ENCODE measurements at regions not wholly inside any gene's neighbourhood (a gene's known extent, or its start where the extent isn't known, plus 50 kb on each side); places are given as distances from the start of the nearest gene placed in this dataset.

- FAIRE-seq (no peak), DNase-seq (ENCODE audit: low spot score in 2 of 2) (no peak)
Observed at GRCh38 chr1:73953586-73953985, 244.4 kb downstream of the LRRIQ3 start.

DNA sequence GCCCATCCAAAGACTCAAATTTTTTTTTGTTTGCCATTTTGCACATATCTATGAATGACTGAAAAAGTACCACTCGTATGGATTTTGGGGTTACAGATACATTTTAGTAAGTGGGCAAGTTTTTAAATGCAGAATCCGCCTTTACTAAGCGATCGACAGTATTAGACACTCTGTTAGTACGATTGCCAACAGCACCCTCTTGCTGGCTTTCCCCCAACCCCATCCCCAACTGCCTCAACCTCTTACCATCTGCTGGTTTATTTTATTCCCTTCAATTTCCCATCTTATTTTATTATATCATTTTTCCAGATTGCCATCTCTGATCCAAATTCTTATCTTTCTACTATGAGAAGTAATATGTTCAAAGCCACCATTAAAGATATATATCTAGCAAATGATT is 244.8 kb downstream of the LRRIQ3 start:
- DNase-seq (ENCODE audit: low spot score in 2 of 2) (no peak), FAIRE-seq (no peak)

DNA sequence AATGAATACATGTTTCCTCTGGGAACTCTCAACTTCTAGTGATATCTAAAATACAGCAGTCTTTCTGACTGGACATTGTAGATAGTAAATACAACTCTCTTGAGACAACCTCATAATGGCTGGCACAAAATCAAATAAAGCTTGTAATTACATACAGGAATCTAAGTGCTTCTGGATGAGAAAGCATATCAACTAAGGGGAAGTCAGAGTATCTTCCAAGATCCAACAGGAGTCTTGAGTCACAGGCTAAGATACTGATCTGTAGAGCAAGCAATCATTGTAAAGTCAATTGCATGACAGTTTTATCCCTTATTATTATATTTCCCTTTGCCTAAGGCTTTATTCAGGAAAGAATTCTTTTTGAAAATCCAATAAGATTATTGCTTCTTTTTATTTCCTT is 249.9 kb downstream of the LRRIQ3 start:
- no peak for FAIRE-seq
- DNase-seq (ENCODE audit: low spot score in 2 of 2) = no peak

- DNase-seq (ENCODE audit: low spot score in 2 of 2) (no peak), FAIRE-seq (no peak)
Observed at GRCh38 chr1:73947009-73947408, 251.0 kb downstream of the LRRIQ3 start.

DNA sequence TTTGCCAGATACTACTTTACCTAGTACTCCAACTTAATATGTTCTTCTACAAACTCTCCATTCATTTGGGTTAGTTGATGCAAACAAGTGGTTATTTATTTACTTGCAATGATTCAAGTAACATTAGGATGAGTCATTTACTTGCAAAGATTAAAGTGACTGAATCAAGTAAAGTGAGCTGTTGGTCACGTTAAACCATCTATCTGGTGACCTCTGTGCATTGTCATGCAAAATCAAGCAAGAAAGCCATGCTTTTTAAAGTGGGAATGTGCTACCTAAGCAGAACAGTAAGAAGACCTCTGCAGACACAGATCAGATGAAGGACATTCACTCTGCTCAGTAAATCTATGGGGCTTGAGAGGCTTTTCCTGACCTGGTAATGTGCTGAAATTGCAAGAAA is 254.7 kb downstream of the LRRIQ3 start:
- no peak for DNase-seq (ENCODE audit: low spot score in 2 of 2)

DNA sequence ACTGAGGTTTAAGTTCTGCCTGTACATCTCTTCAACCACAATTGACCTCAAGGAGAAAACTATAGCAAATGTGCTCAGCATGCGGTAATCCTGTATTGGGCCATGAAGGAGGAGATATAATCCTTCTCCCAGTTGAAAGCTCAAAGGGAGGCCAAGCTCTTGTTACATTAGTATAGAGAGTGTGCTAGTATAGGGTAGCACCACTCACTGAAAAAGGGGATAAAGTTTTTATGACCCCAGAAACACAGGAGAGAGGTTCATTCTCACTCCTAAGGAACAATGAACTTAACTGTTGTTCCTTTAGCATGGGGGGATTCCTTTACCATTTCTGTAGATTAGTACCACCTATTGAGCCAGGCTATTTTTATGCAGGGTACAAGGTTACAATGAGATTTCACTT is 267.7 kb downstream of the LRRIQ3 start:
- FAIRE-seq (no peak), DNase-seq (ENCODE audit: low spot score in 2 of 2) (no peak)

More for the DNA sequence above, 254.7 kb downstream of the LRRIQ3 start:
- FAIRE-seq = no peak

- FAIRE-seq (no peak), DNase-seq (ENCODE audit: low spot score in 2 of 2) (no peak)
Observed at GRCh38 chr1:73914951-73915350, 283.0 kb downstream of the LRRIQ3 start.

- DNase-seq (ENCODE audit: low spot score in 2 of 2) (no peak), FAIRE-seq (no peak)
Observed at GRCh38 chr1:73913025-73913424, 285.0 kb downstream of the LRRIQ3 start.

DNA sequence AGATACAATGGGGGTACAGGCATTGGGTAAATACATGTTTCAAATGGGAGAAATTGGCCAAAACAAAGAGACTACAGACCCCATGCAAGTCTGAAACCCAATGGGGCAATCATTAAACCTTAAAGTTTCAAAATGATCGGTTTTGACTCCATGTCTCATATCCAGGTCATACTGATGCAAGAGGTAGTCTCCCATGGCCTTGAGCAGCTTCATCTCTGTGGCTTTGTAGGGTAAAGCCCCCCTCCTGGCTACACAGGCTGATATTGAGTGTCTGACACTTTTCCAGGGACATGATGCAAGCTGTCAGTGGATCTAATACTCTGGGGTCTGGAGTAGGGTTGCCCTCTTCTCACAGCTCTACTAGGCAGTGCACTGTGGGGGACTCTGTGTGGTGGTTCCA is 286.1 kb downstream of the LRRIQ3 start:
- FAIRE-seq (no peak), DNase-seq (ENCODE audit: low spot score in 2 of 2) (no peak)

- no peak for FAIRE-seq
- no peak for DNase-seq (ENCODE audit: low spot score in 2 of 2)
Observed at GRCh38 chr1:73910466-73910865, 287.5 kb downstream of the LRRIQ3 start.

DNA sequence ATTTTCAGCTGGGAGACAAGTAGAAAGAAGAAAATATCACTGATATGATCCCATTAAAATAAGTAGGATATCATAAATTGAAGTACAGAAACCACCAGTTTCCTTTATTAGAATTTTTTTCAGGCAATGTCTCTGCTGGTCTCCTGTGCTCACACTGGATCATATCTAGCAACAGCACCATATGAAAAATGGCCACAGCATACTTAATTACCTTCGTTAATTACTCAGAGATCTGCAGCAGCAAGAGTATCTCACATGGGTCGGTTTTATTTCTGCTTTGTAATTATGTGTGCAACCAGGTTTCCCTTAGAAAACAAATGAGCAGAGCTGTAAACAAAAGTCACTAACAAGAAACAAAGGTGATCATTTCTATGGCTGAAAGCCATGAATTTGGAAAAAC is 287.9 kb downstream of the LRRIQ3 start:
- DNase-seq (ENCODE audit: low spot score in 2 of 2) (no peak), FAIRE-seq (no peak)

- DNase-seq (ENCODE audit: low spot score in 2 of 2) (no peak), FAIRE-seq (no peak)
Observed at GRCh38 chr1:73909043-73909562, 288.9 kb downstream of the LRRIQ3 start.

- FAIRE-seq = no peak
- DNase-seq (ENCODE audit: low spot score in 2 of 2) = no peak
Observed at GRCh38 chr1:73907051-73907450, 290.9 kb downstream of the LRRIQ3 start.

- DNase-seq (ENCODE audit: low spot score in 2 of 2) (no peak), FAIRE-seq (no peak)
Observed at GRCh38 chr1:73903092-73903491, 294.9 kb downstream of the LRRIQ3 start.

DNA sequence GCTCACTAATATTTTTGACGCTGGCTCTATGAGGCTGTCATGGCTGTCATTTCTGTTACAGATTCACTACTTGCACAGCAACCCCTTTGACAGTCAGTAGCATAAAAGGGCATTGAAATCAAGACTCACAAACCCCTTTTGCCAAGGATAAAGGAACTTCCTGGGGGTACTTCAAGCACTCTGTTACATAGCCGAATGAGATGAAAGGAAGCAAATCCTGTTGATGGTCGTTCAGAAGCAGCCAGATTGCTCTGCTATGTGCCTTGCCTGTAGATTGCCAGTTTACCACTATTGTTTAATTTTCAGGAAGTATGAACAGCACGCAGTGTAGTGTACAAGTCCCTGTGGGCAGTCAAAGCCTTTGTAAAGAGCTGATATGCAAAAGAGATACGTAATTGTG is 296.2 kb downstream of the LRRIQ3 start:
- no peak for DNase-seq (ENCODE audit: low spot score in 2 of 2)

GRCh38 chr1:73899311-73899710 is 298.7 kb downstream of the LRRIQ3 start:
- no peak for FAIRE-seq

More for the DNA sequence above, 296.2 kb downstream of the LRRIQ3 start:
- no peak for FAIRE-seq

GRCh38 chr1:73898540-73898939 is 299.4 kb downstream of the LRRIQ3 start:
- DNase-seq (ENCODE audit: low spot score in 2 of 2) (no peak), FAIRE-seq (no peak)

More at GRCh38 chr1:73899311-73899710, 298.7 kb downstream of the LRRIQ3 start:
- no peak for DNase-seq (ENCODE audit: low spot score in 2 of 2)

DNA sequence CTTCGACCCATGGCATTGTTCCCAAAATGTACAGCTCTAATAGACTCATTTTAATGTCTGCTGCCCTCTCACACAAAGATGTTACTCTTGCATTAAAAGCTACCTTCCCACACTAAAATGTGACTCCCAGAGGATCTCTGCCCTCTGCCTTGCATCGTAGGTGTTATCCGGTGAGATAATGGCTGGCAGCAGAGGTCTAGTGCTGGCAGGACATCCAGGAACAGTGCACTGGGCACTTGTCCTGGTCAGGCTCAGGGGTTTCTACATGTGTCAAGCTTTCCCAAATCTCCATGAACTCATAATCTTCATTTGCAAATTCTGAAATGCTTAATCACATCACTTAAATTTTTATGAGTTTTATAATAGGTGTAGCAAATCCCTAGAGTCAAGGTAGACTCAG is 310.6 kb downstream of the LRRIQ3 start:
- FAIRE-seq = no peak

GRCh38 chr1:73886716-73887115 is 311.3 kb downstream of the LRRIQ3 start:
- no peak for FAIRE-seq
- DNase-seq (ENCODE audit: low spot score in 2 of 2) = no peak

More for the DNA sequence above, 310.6 kb downstream of the LRRIQ3 start:
- no peak for DNase-seq (ENCODE audit: low spot score in 2 of 2)

DNA sequence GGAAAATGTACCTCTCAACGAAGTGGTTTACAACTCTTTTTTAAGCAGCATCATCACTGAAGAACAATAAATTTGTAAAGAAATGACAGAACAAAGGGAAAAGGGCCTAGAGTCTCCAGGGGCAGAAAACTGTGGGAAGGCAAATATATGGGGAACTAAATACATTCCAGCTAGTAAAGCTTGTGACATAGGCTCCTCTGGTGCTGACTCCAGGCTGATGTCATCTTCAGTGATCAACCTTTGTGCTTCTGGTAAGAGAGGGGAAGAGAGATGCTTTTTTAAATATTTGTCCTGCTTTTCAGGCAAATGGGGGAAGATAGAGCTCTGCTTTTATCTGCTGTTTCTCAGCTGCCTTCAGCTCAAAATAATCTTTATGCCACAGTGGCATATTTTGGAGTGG is 323.2 kb downstream of the LRRIQ3 start:
- no peak for FAIRE-seq
- no peak for DNase-seq (ENCODE audit: low spot score in 2 of 2)

GRCh38 chr1:73868810-73869336 is 329.1 kb downstream of the LRRIQ3 start:
- no peak for FAIRE-seq
- DNase-seq (ENCODE audit: low spot score in 2 of 2) = no peak

DNA sequence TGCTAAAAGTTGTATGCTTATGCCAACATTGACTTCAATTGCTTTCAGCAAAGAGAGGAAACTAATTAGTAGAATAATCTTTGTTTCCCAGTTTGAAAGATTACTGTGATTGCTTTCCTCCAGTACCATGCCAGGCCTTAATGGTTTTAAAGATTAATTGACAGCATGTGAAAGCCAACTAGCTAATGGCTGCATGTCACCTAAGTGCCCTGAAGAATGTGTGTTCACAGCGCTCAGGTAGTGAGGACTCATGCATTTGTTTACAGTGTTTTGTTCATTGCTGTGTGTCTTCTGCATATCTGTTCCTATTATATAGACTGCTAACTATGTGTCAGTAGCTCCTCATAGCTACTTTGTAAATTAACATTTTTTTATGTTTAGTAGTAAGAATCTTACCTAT is 335.6 kb downstream of the LRRIQ3 start:
- DNase-seq (ENCODE audit: low spot score in 2 of 2) (no peak), FAIRE-seq (no peak)

- FAIRE-seq = no peak
- no peak for DNase-seq (ENCODE audit: low spot score in 2 of 2)
Observed at GRCh38 chr1:73860421-73860950, 337.5 kb downstream of the LRRIQ3 start.

Measured in frontal cortex (tissue), 3 donors.